Keratinocyte (primary cell): ENCODE measurements at regions not wholly inside any gene's neighbourhood (a gene's known extent, or its start where the extent isn't known, plus 50 kb on each side); places are given as distances from the start of the nearest gene placed in this dataset.

Experiments
- CTCF ChIP-seq, 3 experiments: IDR thresholded peaks in 1 of 3; conservative IDR thresholded peaks in 1 of 3; optimal IDR thresholded peaks in 1 of 3; 2 replicates in 2 of 3; 3 replicates in 1 of 3; pipeline versions ENCODE3 to v1.5.1; 2011; ENCODE audit warnings: low read length in 3 of 3, mild to moderate bottlenecking in 3 of 3, moderate library complexity in 2 of 3, control low read depth in 1 of 3, inconsistent platforms in 1 of 3; ENCODE audit not compliant: insufficient read depth in 2 of 3; ENCODE audit errors: extremely low read depth in 1 of 3
- EZH2 ChIP-seq: IDR thresholded peaks from one replicate; pipeline ENCODE4 v1.6.1; 2012; ENCODE audit warnings: inconsistent platforms, mild to moderate bottlenecking, low read length, moderate library complexity

- TF ChIP-seq CTCF (optimal IDR thresholded peaks at IDR 0.05 in 1 of 3, IDR thresholded peaks at IDR 0.05 in 1 of 3, conservative IDR thresholded peaks at IDR 0.05 in 1 of 3; ENCODE audit: extremely low read depth in 1 of 3, insufficient read depth in 2 of 3, low read length in 3 of 3) (no peak), EZH2 (no peak)
Observed at GRCh38 chr10:1860351-1860750, 123.0 kb upstream of the ADARB2 start.
